ENCODE measurements at regions not wholly inside any gene's neighbourhood (a gene's known extent, or its start where the extent isn't known, plus 50 kb on each side); places are given as distances from the start of the nearest gene placed in this dataset.

GRCh38 chr4:180603791-180604190 is 1639.4 kb upstream of the TENM3 start:
- Histone ChIP-seq H3K9me3 (ENCODE audit: insufficient read depth, low read depth, low read length) (no peaks in the 10 kb centered on the region), H3K27me3 (ENCODE audit: insufficient read depth, low read length) (no peaks in the 10 kb centered on the region), H3K27ac (ENCODE audit: low read length) (no peak overlapping the region), H3K36me3 (ENCODE audit: insufficient read depth, low read depth, low read length) (no peaks in the 10 kb centered on the region), H3K4me1 (ENCODE audit: insufficient read depth, low read length) (no peaks in the 10 kb centered on the region), H3K4me3 (ENCODE audit: low read length) (no peak overlapping the region), H3K9ac (ENCODE audit: low read depth, low read length) (no peak overlapping the region)

DNA sequence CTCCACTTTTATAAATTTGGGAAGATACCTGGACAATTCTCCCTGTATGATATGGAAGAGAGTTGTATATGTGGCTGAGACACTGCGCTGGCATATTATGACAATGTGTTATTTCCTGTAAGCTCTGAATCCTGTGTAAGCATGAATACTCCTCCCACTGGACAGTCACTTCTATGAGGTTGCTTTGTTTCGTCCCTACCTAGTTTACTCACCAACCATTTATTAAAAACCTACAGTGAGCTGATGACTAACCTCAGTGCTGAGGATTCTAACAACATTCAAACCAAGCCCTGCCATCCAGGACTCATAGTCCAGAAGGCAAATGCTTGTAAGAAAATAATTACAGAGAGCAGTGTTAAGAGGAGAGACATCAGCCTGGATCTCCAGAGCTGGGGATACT is 1632.9 kb upstream of the TENM3 start:
- H3K36me3 ChIP-seq (ENCODE audit: insufficient read depth, low read depth, low read length) = no peaks in the 10 kb centered on the region
- no peak overlapping the region for H3K9ac ChIP-seq (ENCODE audit: low read depth, low read length)
- H3K27me3 ChIP-seq (ENCODE audit: insufficient read depth, low read length) = no peaks in the 10 kb centered on the region
- H3K4me3 ChIP-seq (ENCODE audit: low read length) = no peak overlapping the region
- H3K9me3 ChIP-seq (ENCODE audit: insufficient read depth, low read depth, low read length) = no peaks in the 10 kb centered on the region
- H3K4me1 ChIP-seq (ENCODE audit: insufficient read depth, low read length) = no peaks in the 10 kb centered on the region
- H3K27ac ChIP-seq (ENCODE audit: low read length) = no peak overlapping the region

GRCh38 chr4:180615746-180616145 is 1627.5 kb upstream of the TENM3 start:
- H3K4me1 ChIP-seq (ENCODE audit: insufficient read depth, low read length) = peaks cover 4% of the 10 kb centered on the region; the same call in 1 of the 2 replicates
- no peaks in the 10 kb centered on the region for H3K9me3 ChIP-seq (ENCODE audit: insufficient read depth, low read depth, low read length)
- H3K27me3 ChIP-seq (ENCODE audit: insufficient read depth, low read length) = no peaks in the 10 kb centered on the region
- H3K27ac ChIP-seq (ENCODE audit: low read length) = no peak overlapping the region
- no peak overlapping the region for H3K4me3 ChIP-seq (ENCODE audit: low read length)
- no peaks in the 10 kb centered on the region for H3K36me3 ChIP-seq (ENCODE audit: insufficient read depth, low read depth, low read length)
- no peak overlapping the region for H3K9ac ChIP-seq (ENCODE audit: low read depth, low read length)

- no peak overlapping the region for H3K4me3 ChIP-seq (ENCODE audit: low read length)
- H3K9ac ChIP-seq (ENCODE audit: low read depth, low read length) = no peak overlapping the region
- no peaks in the 10 kb centered on the region for H3K36me3 ChIP-seq (ENCODE audit: insufficient read depth, low read depth, low read length)
- H3K9me3 ChIP-seq (ENCODE audit: insufficient read depth, low read depth, low read length) = no peaks in the 10 kb centered on the region
- no peak overlapping the region for H3K27ac ChIP-seq (ENCODE audit: low read length)
- H3K27me3 ChIP-seq (ENCODE audit: insufficient read depth, low read length) = no peaks in the 10 kb centered on the region
- H3K4me1 ChIP-seq (ENCODE audit: insufficient read depth, low read length) = peaks cover 4% of the 10 kb centered on the region; the same call in 1 of the 2 replicates
Observed at GRCh38 chr4:180617196-180617595, 1626.0 kb upstream of the TENM3 start.

DNA sequence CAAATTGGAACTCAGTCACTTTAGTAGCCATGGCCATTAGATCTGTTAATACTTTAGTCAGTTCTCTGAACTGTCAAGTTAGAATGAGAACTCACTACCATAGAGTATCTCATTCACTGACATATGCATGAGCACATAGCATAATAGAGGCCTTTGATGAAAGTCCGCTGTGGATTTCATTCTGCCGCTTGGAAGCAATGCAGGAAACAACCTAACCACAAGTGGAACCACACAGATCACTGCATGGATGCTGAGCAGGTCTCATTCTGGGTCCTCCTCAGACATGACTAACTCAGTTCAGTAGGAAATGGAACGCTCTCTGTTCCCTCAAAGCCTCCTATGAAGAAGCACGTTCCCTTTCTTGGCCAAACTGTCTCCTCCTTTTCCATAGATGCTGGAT is 1624.8 kb upstream of the TENM3 start:
- Histone ChIP-seq H3K36me3 (ENCODE audit: insufficient read depth, low read depth, low read length) (no peaks in the 10 kb centered on the region), H3K4me1 (ENCODE audit: insufficient read depth, low read length) (peaks cover 4% of the 10 kb centered on the region; the same call in 1 of the 2 replicates), H3K27me3 (ENCODE audit: insufficient read depth, low read length) (no peaks in the 10 kb centered on the region), H3K4me3 (ENCODE audit: low read length) (no peak overlapping the region), H3K9ac (ENCODE audit: low read depth, low read length) (no peak overlapping the region), H3K9me3 (ENCODE audit: insufficient read depth, low read depth, low read length) (no peaks in the 10 kb centered on the region), H3K27ac (ENCODE audit: low read length) (no peak overlapping the region)

GRCh38 chr4:180619440-180619839 is 1623.8 kb upstream of the TENM3 start:
- H3K4me3 ChIP-seq (ENCODE audit: low read length) = no peak overlapping the region
- no peak overlapping the region for H3K9ac ChIP-seq (ENCODE audit: low read depth, low read length)
- peaks cover 4% of the 10 kb centered on the region; the same call in 1 of the 2 replicates for H3K4me1 ChIP-seq (ENCODE audit: insufficient read depth, low read length)
- H3K36me3 ChIP-seq (ENCODE audit: insufficient read depth, low read depth, low read length) = no peaks in the 10 kb centered on the region
- no peak overlapping the region for H3K27ac ChIP-seq (ENCODE audit: low read length)
- H3K27me3 ChIP-seq (ENCODE audit: insufficient read depth, low read length) = no peaks in the 10 kb centered on the region
- H3K9me3 ChIP-seq (ENCODE audit: insufficient read depth, low read depth, low read length) = no peaks in the 10 kb centered on the region

DNA sequence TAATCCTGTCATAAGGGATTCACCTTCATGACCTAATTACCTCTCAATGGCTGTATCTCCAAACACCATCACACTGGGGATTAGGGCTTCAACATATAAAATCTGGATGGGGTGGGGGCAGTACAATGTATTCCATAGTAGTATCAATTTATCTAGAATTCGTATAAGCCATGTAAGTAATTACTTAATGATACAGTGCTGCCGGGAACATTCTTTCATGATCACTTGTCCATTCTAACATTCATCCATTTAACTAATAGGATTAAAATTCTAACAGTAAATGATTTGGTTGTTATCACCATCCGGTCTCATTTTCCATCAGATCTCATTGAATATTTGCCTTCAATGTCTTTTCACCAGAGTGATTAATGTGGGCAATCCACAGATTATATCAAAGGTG is 1620.9 kb upstream of the TENM3 start:
- H3K4me3 ChIP-seq (ENCODE audit: low read length) = no peak overlapping the region
- H3K9ac ChIP-seq (ENCODE audit: low read depth, low read length) = no peak overlapping the region
- H3K9me3 ChIP-seq (ENCODE audit: insufficient read depth, low read depth, low read length) = no peaks in the 10 kb centered on the region
- no peaks in the 10 kb centered on the region for H3K27me3 ChIP-seq (ENCODE audit: insufficient read depth, low read length)
- H3K4me1 ChIP-seq (ENCODE audit: insufficient read depth, low read length) = peaks cover 4% of the 10 kb centered on the region; the same call in 1 of the 2 replicates
- no peaks in the 10 kb centered on the region for H3K36me3 ChIP-seq (ENCODE audit: insufficient read depth, low read depth, low read length)
- no peak overlapping the region for H3K27ac ChIP-seq (ENCODE audit: low read length)

- Histone ChIP-seq H3K36me3 (ENCODE audit: insufficient read depth, low read depth, low read length) (no peaks in the 10 kb centered on the region), H3K9me3 (ENCODE audit: insufficient read depth, low read depth, low read length) (no peaks in the 10 kb centered on the region), H3K9ac (ENCODE audit: low read depth, low read length) (no peak overlapping the region), H3K4me3 (ENCODE audit: low read length) (no peak overlapping the region), H3K27me3 (ENCODE audit: insufficient read depth, low read length) (no peaks in the 10 kb centered on the region), H3K27ac (ENCODE audit: low read length) (no peak overlapping the region), H3K4me1 (ENCODE audit: insufficient read depth, low read length) (no peaks in the 10 kb centered on the region)
Observed at GRCh38 chr4:180625653-180626052, 1617.5 kb upstream of the TENM3 start.

DNA sequence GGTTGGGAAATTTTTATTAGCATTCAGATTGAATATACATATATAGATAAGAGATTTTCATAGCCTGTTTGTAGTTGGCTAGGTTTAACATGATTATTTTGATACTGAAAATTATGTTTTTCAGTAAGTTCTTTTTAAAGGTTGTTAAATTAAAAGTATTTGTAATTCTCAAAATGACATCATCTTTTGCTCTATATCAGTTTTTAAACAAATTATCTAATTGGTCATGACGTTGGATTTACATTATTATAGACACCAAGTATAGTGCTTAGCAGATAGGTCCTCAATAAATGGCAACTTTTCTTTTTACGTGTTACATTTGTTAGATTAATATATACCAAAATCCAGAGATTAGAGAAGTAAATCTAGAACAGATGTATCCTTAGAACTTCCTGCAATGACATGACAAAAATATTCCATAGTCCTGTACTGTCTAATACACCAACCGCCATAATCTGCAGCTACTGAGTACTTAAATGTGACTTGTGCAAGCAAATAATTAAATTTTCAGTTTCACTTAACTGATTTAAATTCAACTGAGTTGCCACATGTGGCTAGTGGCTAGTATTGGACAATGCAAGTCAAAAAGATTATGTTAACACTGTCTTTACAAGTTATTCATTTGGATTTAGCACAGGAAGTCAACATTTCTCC is 1613.1 kb upstream of the TENM3 start:
- Histone ChIP-seq H3K4me3 (ENCODE audit: low read length) (no peak overlapping the region), H3K36me3 (ENCODE audit: insufficient read depth, low read depth, low read length) (no peaks in the 10 kb centered on the region), H3K27ac (ENCODE audit: low read length) (no peak overlapping the region), H3K4me1 (ENCODE audit: insufficient read depth, low read length) (no peaks in the 10 kb centered on the region), H3K9ac (ENCODE audit: low read depth, low read length) (no peak overlapping the region), H3K9me3 (ENCODE audit: insufficient read depth, low read depth, low read length) (no peaks in the 10 kb centered on the region), H3K27me3 (ENCODE audit: insufficient read depth, low read length) (no peaks in the 10 kb centered on the region)

GRCh38 chr4:180634306-180634705 is 1608.9 kb upstream of the TENM3 start:
- Histone ChIP-seq H3K36me3 (ENCODE audit: insufficient read depth, low read depth, low read length) (no peaks in the 10 kb centered on the region), H3K4me3 (ENCODE audit: low read length) (no peak overlapping the region), H3K4me1 (ENCODE audit: insufficient read depth, low read length) (no peaks in the 10 kb centered on the region; the same call in 1 of the 2 replicates), H3K27me3 (ENCODE audit: insufficient read depth, low read length) (no peaks in the 10 kb centered on the region), H3K27ac (ENCODE audit: low read length) (no peak overlapping the region), H3K9ac (ENCODE audit: low read depth, low read length) (no peak overlapping the region), H3K9me3 (ENCODE audit: insufficient read depth, low read depth, low read length) (no peaks in the 10 kb centered on the region)

GRCh38 chr4:180635281-180635680 is 1607.9 kb upstream of the TENM3 start:
- no peaks in the 10 kb centered on the region for H3K36me3 ChIP-seq (ENCODE audit: insufficient read depth, low read depth, low read length)
- H3K27me3 ChIP-seq (ENCODE audit: insufficient read depth, low read length) = no peaks in the 10 kb centered on the region
- H3K27ac ChIP-seq (ENCODE audit: low read length) = no peak overlapping the region
- no peak overlapping the region for H3K4me3 ChIP-seq (ENCODE audit: low read length)
- no peaks in the 10 kb centered on the region for H3K9me3 ChIP-seq (ENCODE audit: insufficient read depth, low read depth, low read length)
- no peaks in the 10 kb centered on the region; the same call in 1 of the 2 replicates for H3K4me1 ChIP-seq (ENCODE audit: insufficient read depth, low read length)
- H3K9ac ChIP-seq (ENCODE audit: low read depth, low read length) = no peak overlapping the region

DNA sequence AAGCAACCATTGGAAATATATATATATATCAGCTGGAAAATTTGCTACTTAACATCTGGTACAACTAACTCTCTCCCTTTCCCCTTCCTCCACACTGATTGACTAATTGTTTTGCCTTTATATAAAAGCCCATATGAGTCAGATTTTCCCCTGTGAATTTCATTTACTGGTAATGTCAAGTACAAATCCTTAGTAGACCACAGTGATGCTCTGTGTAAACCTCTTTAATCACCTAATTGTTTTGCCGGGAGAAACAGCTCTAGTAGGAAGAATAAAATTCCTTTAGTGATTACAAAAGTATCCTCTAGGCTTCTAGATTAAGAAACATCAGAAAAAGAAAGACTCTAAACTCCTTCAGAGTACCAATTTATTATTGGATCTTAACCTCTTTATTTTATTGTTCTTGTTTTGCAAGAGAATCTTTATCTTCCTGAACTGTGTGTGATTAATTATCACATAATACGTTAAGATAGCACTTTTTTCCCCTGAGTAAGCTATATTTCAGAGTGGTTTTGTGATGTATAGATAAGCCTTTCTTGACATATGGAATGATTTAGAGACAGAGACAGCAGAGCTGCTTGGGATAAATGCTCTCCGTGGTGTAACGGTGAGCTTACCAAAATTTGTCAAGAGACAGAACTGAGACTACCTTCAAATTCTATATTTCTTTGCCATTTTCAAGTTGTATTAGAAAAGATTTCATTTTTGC is 1606.4 kb upstream of the TENM3 start:
- Histone ChIP-seq H3K27me3 (ENCODE audit: insufficient read depth, low read length) (no peaks in the 10 kb centered on the region), H3K9ac (ENCODE audit: low read depth, low read length) (no peak overlapping the region), H3K27ac (ENCODE audit: low read length) (no peak overlapping the region), H3K9me3 (ENCODE audit: insufficient read depth, low read depth, low read length) (no peaks in the 10 kb centered on the region), H3K4me3 (ENCODE audit: low read length) (no peak overlapping the region), H3K36me3 (ENCODE audit: insufficient read depth, low read depth, low read length) (no peaks in the 10 kb centered on the region), H3K4me1 (ENCODE audit: insufficient read depth, low read length) (no peaks in the 10 kb centered on the region; the same call in 1 of the 2 replicates)

Data from iPS-20b (cell line).